Right lobe of liver (tissue), 6 donors: ENCODE measurements at regions not wholly inside any gene's neighbourhood (a gene's known extent, or its start where the extent isn't known, plus 50 kb on each side); places are given as distances from the start of the nearest gene placed in this dataset.

ENCODE experiments used
- ATAC-seq, 4 donors: fragments of 200-7000 bp; cut with Tn5 transposase; one replicate each; pipeline ENCODE4 v1.9.1; 2020; ENCODE audit warnings: mild to moderate bottlenecking in 4 of 4, moderate library complexity in 4 of 4
- DNase-seq, 3 donors: peaks; one replicate each; pipeline ENCODE4 v3.0.0-alpha.2; 2020
- H3K27ac ChIP-seq, 3 donors: fragments of 200-600 bp; one replicate each; pipeline ENCODE4 v1.8.0; 2022
- H3K27me3 ChIP-seq, 2 donors: fragments of 200-600 bp; one replicate each; pipeline ENCODE4 v1.8.0; 2022
- H3K36me3 ChIP-seq, 4 donors: fragments of 200-600 bp; sonication (generic) in 1 of 4; one replicate each; pipeline versions ENCODE4 v1.5.1 to v1.8.0; 2017 to 2022; ENCODE audit warnings: control low read depth in 1 of 4
- H3K4me1 ChIP-seq, 4 donors: fragments of 200-600 bp; sonication (generic) in 1 of 4; one replicate each; pipeline versions ENCODE4 v1.5.1 to v1.8.0; 2017 to 2022; ENCODE audit warnings: control low read depth in 1 of 4
- H3K4me3 ChIP-seq, 3 donors: fragments of 200-600 bp; one replicate each; pipeline ENCODE4 v1.8.0; 2022
- H3K9me3 ChIP-seq, 4 donors: fragments of 200-600 bp; sonication (generic) in 1 of 4; one replicate each; pipeline versions ENCODE4 v1.5.1 to v1.8.0; 2017 to 2022; ENCODE audit warnings: control low read depth in 1 of 4
- POLR2A ChIP-seq: fragments of 450-650 bp; IDR thresholded peaks from one replicate; pipeline ENCODE4 v1.6.1; 2017; ENCODE audit warnings: antibody characterized with exemption, mild to moderate bottlenecking
- WGBS: methylation state at CpG from one replicate; pipeline ENCODE4 v1.1.6; 2018; ENCODE audit warnings: low coverage, low lambda C conversion rate; ENCODE audit not compliant: insufficient coverage; ENCODE audit errors: missing lambda C conversion rate; 5-methylcytosine and 5-hydroxymethylcytosine counted together
- intact Hi-C, 2 donors: fragments of 100-400 bp; cut with DNase I; formaldehyde crosslinking; loops; one replicate each; pipeline versions ENCODE4 v1.11.2 to v1.14.1; 2022
- TF ChIP-seq, protein P1 (sequence below), 4 donors: fragments of 200-600 bp in 3 of 4; fragments of 450-650 bp in 1 of 4; IDR thresholded peaks; one replicate each; pipeline versions ENCODE4 v1.5.1 to v1.8.0; 2016 to 2022; ENCODE audit warnings: antibody characterized with exemption in 4 of 4, mild to moderate bottlenecking in 2 of 4
- donor health status: DM: no; HTN: yes; CAD: no.
- donor health status: DM: no; HTN: no; CAD: no.
- donor health status: DM: no; HTN: no; CAD: no.
- donor health status: DM: no; HTN: yes; CAD: no.
- donor health status: DM: no; HTN: yes; CAD: no.

- H3K36me3 ChIP-seq = no peaks in the 10 kb centered on the region
- DNase-seq = no peak
- WGBS = 75% methylated on average over 4 of the region's 12 CpGs
- intact Hi-C loops = no loop called here
- no peaks in the 10 kb centered on the region for H3K9me3 ChIP-seq
- H3K4me3 ChIP-seq = no peak overlapping the region
- no peak overlapping the region for H3K27ac ChIP-seq
- H3K27me3 ChIP-seq = no peaks in the 10 kb centered on the region
- H3K4me1 ChIP-seq = no peaks in the 10 kb centered on the region
- ATAC-seq = no peak
- TF ChIP-seq, protein P1, sequence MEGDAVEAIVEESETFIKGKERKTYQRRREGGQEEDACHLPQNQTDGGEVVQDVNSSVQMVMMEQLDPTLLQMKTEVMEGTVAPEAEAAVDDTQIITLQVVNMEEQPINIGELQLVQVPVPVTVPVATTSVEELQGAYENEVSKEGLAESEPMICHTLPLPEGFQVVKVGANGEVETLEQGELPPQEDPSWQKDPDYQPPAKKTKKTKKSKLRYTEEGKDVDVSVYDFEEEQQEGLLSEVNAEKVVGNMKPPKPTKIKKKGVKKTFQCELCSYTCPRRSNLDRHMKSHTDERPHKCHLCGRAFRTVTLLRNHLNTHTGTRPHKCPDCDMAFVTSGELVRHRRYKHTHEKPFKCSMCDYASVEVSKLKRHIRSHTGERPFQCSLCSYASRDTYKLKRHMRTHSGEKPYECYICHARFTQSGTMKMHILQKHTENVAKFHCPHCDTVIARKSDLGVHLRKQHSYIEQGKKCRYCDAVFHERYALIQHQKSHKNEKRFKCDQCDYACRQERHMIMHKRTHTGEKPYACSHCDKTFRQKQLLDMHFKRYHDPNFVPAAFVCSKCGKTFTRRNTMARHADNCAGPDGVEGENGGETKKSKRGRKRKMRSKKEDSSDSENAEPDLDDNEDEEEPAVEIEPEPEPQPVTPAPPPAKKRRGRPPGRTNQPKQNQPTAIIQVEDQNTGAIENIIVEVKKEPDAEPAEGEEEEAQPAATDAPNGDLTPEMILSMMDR (IDR thresholded peaks at IDR 0.05) = no peak
- TF ChIP-seq POLR2A = no peak
Measured at GRCh38 chr2:7878786-7879482, 802.9 kb upstream of the ID2 start.

- H3K27ac ChIP-seq = no peak overlapping the region
- H3K27me3 ChIP-seq = no peaks in the 10 kb centered on the region
- 85% methylated on average over 1 of the region's 1 CpG for WGBS
- DNase-seq = no peak
- ATAC-seq = no peak
- H3K4me3 ChIP-seq = no peak overlapping the region
- no peaks in the 10 kb centered on the region for H3K9me3 ChIP-seq
- intact Hi-C loops = no loop called here
- TF ChIP-seq POLR2A = no peak
- TF ChIP-seq, protein P1 (IDR thresholded peaks at IDR 0.05) = no peak
- H3K36me3 ChIP-seq = no peaks in the 10 kb centered on the region
- H3K4me1 ChIP-seq = no peaks in the 10 kb centered on the region
Measured at GRCh38 chr2:7879483-7879835, 802.4 kb upstream of the ID2 start.

DNA sequence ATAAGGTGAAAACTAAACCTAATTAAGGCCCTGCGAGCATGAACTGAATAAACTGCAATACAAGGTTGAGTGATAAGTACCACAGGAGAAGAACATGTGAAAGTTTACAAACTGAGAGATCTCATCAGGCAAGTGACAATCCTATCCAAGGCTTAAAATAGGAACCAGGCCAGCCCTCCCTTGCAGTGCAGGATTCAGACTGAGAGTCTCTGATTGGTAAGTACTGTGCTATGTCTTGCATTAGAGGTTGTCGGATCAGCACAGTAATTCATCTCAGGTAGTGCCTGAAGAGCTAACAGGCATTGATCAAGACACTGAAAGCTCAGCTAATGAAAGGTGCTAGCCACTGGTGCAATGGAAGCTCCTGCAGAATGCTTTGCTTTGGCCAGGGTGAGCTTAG, 801.7 kb upstream of the ID2 start:
- Histone ChIP-seq H3K27ac (no peak overlapping the region), H3K4me3 (no peak overlapping the region), H3K9me3 (no peaks in the 10 kb centered on the region), H3K27me3 (no peaks in the 10 kb centered on the region), H3K4me1 (no peaks in the 10 kb centered on the region), H3K36me3 (no peaks in the 10 kb centered on the region)
- 100% methylated on average over 2 of the region's 2 CpGs for WGBS
- TF ChIP-seq POLR2A = no peak
- TF ChIP-seq, protein P1 (IDR thresholded peaks at IDR 0.05) = no peak
- intact Hi-C loops = no loop called here
- DNase-seq (no peak), ATAC-seq (no peak)

DNA sequence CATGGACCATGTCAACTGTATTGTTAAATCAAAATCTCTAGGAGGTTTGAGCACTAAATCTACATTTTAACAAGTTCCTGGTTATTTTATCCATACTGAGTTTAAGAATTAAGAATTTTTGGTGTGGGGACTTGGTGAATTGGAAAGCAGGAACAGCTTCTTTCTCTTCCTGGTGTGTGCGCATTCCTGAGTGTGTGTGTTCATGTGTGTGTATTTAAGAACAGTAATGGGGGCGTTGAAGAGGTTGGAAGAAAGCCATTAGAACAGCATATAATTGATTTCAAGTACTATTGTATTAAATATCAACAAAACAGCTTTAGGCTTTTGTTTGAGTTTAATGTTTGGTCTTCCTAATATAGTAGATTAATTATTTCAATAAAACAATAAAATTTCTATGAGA, 801.3 kb upstream of the ID2 start:
- 60% methylated on average over 2 of the region's 2 CpGs for WGBS
- H3K9me3 ChIP-seq = no peaks in the 10 kb centered on the region
- no peak overlapping the region for H3K4me3 ChIP-seq
- H3K36me3 ChIP-seq = no peaks in the 10 kb centered on the region
- TF ChIP-seq, protein P1 (IDR thresholded peaks at IDR 0.05) = no peak
- no peak for TF ChIP-seq POLR2A
- intact Hi-C loops = no loop called here
- H3K4me1 ChIP-seq = no peaks in the 10 kb centered on the region
- ATAC-seq = no peak
- no peak overlapping the region for H3K27ac ChIP-seq
- no peak for DNase-seq
- H3K27me3 ChIP-seq = no peaks in the 10 kb centered on the region

DNA sequence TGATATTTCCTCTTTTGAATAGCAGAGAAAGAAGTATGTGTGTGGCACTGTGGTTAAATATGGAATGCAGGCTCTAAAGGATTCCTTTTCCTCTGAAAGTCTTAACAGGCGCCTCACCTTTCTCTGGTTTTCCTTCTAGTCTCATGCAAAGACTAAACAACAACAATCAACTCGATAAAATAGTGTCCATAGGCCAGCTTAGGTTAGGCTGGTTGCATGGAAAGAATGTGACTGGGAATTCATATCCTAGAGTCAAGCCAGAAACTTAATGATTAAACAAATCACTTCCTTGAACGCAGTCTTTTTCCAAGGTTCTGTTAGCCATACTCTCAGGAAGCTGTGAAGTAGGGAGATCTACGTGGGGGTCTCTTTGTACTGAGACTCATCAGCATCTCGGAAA, 800.8 kb upstream of the ID2 start:
- 44% methylated on average over 5 of the region's 5 CpGs for WGBS
- H3K36me3 ChIP-seq = no peaks in the 10 kb centered on the region
- TF ChIP-seq POLR2A = no peak
- H3K27ac ChIP-seq = no peak overlapping the region
- no peaks in the 10 kb centered on the region for H3K27me3 ChIP-seq
- no peak overlapping the region for H3K4me3 ChIP-seq
- intact Hi-C loops = no loop called here
- DNase-seq = no peak
- no peaks in the 10 kb centered on the region for H3K9me3 ChIP-seq
- no peak for ATAC-seq
- H3K4me1 ChIP-seq = no peaks in the 10 kb centered on the region
